Liver (tissue), 6 donors: ENCODE measurements at regions not wholly inside any gene's neighbourhood (a gene's known extent, or its start where the extent isn't known, plus 50 kb on each side); places are given as distances from the start of the nearest gene placed in this dataset.
"Not testable (repeated sequence)": the region's sequence is repeated elsewhere in the genome, so short reads cannot be mapped to it uniquely, and the experiment has no call there.

ENCODE experiments used
- DNase-seq: peaks from one replicate; pipeline ENCODE4 v3.0.0-alpha.2; 2017; ENCODE audit warnings: low spot score
- H3K27ac ChIP-seq, 2 donors: one replicate each; pipeline ENCODE4 v1.7.0; 2013; ENCODE audit warnings: inconsistent platforms in 2 of 2, low read length in 2 of 2, control low read depth in 1 of 2, low read depth in 1 of 2, mild to moderate bottlenecking in 1 of 2
- H3K27me3 ChIP-seq, 4 donors: one replicate each; pipeline versions ENCODE4 v1.6.1 to v1.7.0; 2013; ENCODE audit warnings: low read length in 3 of 4, inconsistent platforms in 1 of 4, mild to moderate bottlenecking in 1 of 4, moderate library complexity in 1 of 4; ENCODE audit not compliant: control insufficient read depth in 4 of 4, insufficient read depth in 4 of 4
- H3K36me3 ChIP-seq, 4 donors: one replicate each; pipeline versions ENCODE4 v1.6.1 to v1.7.0; 2013; ENCODE audit warnings: low read length in 3 of 4, mild to moderate bottlenecking in 3 of 4, low read depth in 1 of 4, moderate library complexity in 1 of 4; ENCODE audit not compliant: control insufficient read depth in 4 of 4, insufficient read depth in 3 of 4
- H3K4me1 ChIP-seq, 4 donors: one replicate each; pipeline versions ENCODE4 v1.6.1 to v1.7.0; 2013; ENCODE audit warnings: low read length in 3 of 4, mild to moderate bottlenecking in 3 of 4, moderate library complexity in 1 of 4; ENCODE audit not compliant: control insufficient read depth in 4 of 4, insufficient read depth in 4 of 4
- H3K4me3 ChIP-seq, 3 donors: one replicate each; pipeline versions ENCODE4 v1.6.1 to v1.7.0; 2013; ENCODE audit warnings: low read length in 3 of 3, control low read depth in 1 of 3, low read depth in 1 of 3, mild to moderate bottlenecking in 1 of 3
- H3K9ac ChIP-seq, 2 donors: one replicate each; pipeline ENCODE4 v1.7.0; 2013; ENCODE audit warnings: low read length in 2 of 2, mild to moderate bottlenecking in 2 of 2, moderate library complexity in 2 of 2, control low read depth in 1 of 2, low read depth in 1 of 2
- H3K9me3 ChIP-seq, 4 donors: one replicate each; pipeline versions ENCODE4 v1.6.1 to v1.7.0; 2013; ENCODE audit warnings: low read length in 3 of 4; ENCODE audit not compliant: control insufficient read depth in 4 of 4
- WGBS: extraction: QIAGEN DNeasy Blood & Tissue Kit; methylation state at CpG from one replicate; pipeline ENCODE4 v1.1.7; 2013; 5-methylcytosine and 5-hydroxymethylcytosine counted together
- donor health status: healthy.
- donor health status: healthy.
- donor health status: healthy.

DNA sequence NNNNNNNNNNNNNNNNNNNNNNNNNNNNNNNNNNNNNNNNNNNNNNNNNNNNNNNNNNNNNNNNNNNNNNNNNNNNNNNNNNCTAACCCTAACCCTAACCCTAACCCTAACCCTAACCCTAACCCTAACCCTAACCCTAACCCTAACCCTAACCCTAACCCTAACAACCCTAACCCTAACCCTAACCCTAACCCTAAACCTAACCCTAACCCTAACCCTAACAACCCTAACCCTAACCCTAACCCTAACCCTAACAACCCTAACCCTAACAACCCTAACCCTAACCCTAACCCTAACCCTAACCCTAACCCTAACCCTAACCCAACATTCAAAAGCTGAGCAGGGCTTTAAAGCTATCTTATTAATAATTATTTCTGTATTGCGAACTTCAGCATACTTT, 182.5 kb upstream of the FAM20C start:
- WGBS, result no CpG with 5 or more reads among the region's 1 CpG
- DNase-seq, result not testable (repeated sequence)

DNA sequence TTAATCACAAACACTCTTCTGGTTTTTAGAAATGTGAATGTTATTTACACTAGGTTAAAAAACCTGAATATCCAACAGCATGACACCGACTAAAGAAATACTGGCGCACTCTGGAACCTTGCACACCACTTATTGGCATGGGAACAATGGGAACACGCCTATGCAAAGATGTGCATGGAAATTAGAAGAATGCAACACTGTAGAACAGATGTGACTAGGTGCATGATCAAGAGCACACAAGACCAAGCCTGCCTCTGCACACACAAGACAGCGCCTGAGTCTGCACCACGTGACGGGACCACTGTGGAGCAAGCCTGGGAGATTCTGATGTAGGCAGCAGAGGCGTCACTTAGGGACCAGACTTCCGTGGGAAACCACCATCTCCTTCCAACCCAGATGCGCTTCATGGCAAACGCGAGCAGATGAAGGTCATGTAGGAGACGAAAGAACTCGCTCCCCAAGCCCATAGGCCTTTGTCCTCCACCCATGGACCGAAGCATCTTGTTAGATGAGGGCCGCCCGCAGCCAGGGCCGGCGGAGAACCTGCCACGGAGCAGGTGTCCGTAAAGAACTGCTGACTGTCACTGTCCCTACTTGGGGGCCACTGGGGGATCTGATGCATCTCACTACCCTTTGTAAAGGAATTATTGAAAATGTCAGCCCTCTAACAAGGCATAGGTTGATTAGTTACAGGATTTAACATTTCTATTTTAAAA, 159.6 kb upstream of the FAM20C start:
- not testable (repeated sequence) for H3K4me3 ChIP-seq, H3K27ac ChIP-seq, H3K27me3 ChIP-seq, H3K9me3 ChIP-seq, H3K9ac ChIP-seq, H3K4me1 ChIP-seq, DNase-seq, H3K36me3 ChIP-seq
- 89% methylated on average over 8 of the region's 20 CpGs for WGBS

More for the DNA sequence above, 182.5 kb upstream of the FAM20C start:
- not testable (repeated sequence) for H3K36me3 ChIP-seq, H3K27ac ChIP-seq, H3K4me3 ChIP-seq, H3K27me3 ChIP-seq, H3K4me1 ChIP-seq, H3K9me3 ChIP-seq, H3K9ac ChIP-seq

DNA sequence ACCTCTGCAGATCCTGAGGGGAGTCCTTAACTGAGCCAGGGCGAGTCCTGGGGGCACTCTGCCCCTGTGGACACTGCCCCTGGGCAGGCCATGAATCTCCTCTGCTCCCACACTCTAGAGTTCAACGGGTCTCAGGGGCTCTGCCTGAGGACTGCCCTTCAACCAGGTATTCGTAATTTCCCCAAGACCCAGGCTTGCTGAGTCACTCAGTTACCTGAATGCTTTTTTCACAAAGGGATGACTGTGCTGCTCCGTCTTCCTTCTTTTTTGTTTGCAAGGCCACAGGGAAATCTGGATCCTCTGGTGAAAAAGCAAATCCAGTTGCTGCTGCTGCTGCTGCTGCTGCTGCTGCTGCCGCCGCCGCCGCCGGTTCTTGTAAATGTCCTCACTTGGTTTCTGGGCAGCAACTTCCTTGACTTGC, 157.2 kb upstream of the FAM20C start:
- H3K27ac ChIP-seq, H3K36me3 ChIP-seq, H3K9ac ChIP-seq, DNase-seq, H3K27me3 ChIP-seq, H3K4me1 ChIP-seq, H3K9me3 ChIP-seq, H3K4me3 ChIP-seq: not testable (repeated sequence)
- WGBS, result 72% methylated on average over 9 of the region's 9 CpGs

DNA sequence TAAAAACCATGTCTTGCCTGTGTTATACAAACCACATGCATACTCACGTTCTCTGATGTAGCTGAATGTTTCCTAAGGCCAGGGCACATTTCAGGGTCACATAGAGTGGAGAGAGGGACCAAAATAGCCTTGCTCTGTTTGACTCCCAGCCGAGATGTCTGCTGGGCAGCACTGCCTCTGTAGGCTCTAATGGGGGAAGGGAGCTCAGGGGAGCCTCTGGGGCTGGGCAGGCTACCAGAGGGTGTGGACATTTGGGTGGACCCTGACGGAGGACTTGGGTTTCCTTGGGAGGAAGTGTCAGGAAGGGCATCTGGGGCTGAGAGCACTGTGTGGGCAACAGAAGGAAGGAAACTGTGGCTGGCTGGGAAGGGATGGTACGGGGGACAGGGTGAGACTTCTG, 155.8 kb upstream of the FAM20C start:
- H3K36me3 ChIP-seq, H3K27ac ChIP-seq, H3K27me3 ChIP-seq, H3K4me1 ChIP-seq, H3K4me3 ChIP-seq, H3K9ac ChIP-seq, H3K9me3 ChIP-seq, DNase-seq: not testable (repeated sequence)
- WGBS, result no CpG with 5 or more reads among the region's 4 CpGs

DNA sequence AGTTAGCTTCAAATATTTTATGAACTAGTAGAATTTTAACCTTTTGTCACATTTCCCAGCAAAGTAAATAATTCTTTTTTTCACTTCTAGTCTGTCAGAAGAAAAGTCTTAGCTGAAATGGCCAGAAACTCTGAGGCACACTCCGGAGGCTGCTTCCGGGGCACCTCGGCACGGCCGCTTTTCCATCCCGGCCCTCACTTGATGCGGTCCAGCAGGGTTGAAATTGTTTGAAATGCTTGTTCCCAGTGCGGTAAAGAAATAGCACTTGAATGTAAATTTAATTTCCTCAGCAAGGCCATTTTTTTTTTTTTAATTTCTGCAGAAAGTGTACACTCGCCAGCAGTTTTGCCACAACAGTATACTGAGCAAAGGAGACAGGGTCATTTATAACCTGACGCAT, 154.7 kb upstream of the FAM20C start:
- H3K4me1 ChIP-seq, H3K27ac ChIP-seq, H3K4me3 ChIP-seq, H3K9ac ChIP-seq, H3K27me3 ChIP-seq, H3K36me3 ChIP-seq, H3K9me3 ChIP-seq, DNase-seq: not testable (repeated sequence)
- WGBS, result 96% methylated on average over 10 of the region's 10 CpGs

DNA sequence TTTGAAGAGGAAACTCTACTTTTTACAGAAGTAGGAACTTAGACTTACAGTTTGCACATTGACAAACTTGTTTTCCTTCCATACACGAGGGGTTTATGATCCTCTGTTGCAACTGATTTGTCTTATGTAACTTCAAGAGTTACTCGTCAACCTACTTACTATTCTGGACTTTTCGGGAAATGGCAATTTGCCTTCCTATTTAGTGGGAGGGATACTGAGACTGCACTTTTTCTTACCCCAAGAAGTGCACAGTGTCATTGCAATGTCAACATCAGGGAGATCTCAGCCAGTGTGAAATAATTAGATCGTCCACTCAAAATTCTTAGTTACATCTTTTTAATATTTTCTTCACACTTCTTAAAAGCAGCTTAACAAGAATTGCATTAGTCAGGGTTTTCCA, 153.9 kb upstream of the FAM20C start:
- not testable (repeated sequence) for H3K36me3 ChIP-seq, H3K9me3 ChIP-seq, H3K27me3 ChIP-seq, H3K4me3 ChIP-seq, H3K27ac ChIP-seq, H3K4me1 ChIP-seq, H3K9ac ChIP-seq, DNase-seq
- 58% methylated on average over 2 of the region's 4 CpGs for WGBS
